Vagina (tissue), 2 donors: ENCODE measurements at regions not wholly inside any gene's neighbourhood (a gene's known extent, or its start where the extent isn't known, plus 50 kb on each side); places are given as distances from the start of the nearest gene placed in this dataset.

Experiments used
- POLR2A ChIP-seq, 2 donors: fragments of 450-650 bp; IDR thresholded peaks; one replicate each; pipeline ENCODE4 v1.6.1; 2017; ENCODE audit warnings: antibody characterized with exemption in 2 of 2, mild to moderate bottlenecking in 2 of 2, moderate library complexity in 2 of 2
- POLR2AphosphoS5 ChIP-seq, 2 donors: sonication (generic); formaldehyde crosslinking; IDR thresholded peaks; one replicate each; pipeline ENCODE4 v1.9.0; 2017; ENCODE audit warnings: antibody characterized with exemption in 2 of 2, mild to moderate bottlenecking in 2 of 2, low read depth in 1 of 2; ENCODE audit not compliant: insufficient read depth in 1 of 2

DNA sequence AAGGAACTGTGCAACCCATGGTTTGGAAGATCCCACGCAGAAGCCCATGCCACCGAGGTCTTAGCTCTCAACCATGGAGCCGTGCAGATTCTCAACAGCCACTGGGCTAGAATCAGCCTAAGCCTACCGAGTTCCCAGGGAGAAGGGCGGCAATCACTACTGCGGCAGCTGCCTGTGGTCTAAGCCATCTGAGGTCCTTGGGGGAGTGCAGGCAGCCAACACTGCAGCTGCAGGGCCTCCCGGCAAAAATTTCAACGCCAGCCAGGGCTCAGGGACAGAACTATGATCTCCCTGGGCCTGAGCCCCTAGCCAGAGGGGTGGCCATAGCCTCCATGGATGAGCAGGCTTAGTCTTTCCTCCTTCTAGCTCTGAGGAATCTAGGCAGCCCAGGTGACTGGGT is 156.8 kb upstream of the CLEC14A start:
- TF ChIP-seq POLR2A (IDR thresholded peaks at IDR 0.05) (no peak), POLR2AphosphoS5 (IDR thresholded peaks at IDR 0.05; ENCODE audit: insufficient read depth in 1 of 2, low read depth in 1 of 2) (no peak)
